ENCODE measurements at regions not wholly inside any gene's neighbourhood (a gene's known extent, or its start where the extent isn't known, plus 50 kb on each side); places are given as distances from the start of the nearest gene placed in this dataset.

- DNase-seq (no peak), ATAC-seq (ENCODE audit: insufficient read depth, low FRiP score) (no peak)
- Histone ChIP-seq H3K36me3 (ENCODE audit: control insufficient read depth in 4 of 4, insufficient read depth in 4 of 4, low read length in 4 of 4) (no peaks in the 10 kb centered on the region), H3K27ac (ENCODE audit: low read depth in 1 of 2, low read length in 1 of 2) (no peak overlapping the region), H3K9ac (ENCODE audit: insufficient read depth in 1 of 2, low read length in 2 of 2) (no peak overlapping the region), H3K4me1 (ENCODE audit: control insufficient read depth in 5 of 5, insufficient read depth in 5 of 5, low read length in 5 of 5) (no peaks in the 10 kb centered on the region), H3K27me3 (ENCODE audit: control insufficient read depth in 3 of 3, insufficient read depth in 3 of 3, low read length in 2 of 3) (no peaks in the 10 kb centered on the region), H3K4me3 (no peak overlapping the region), H3K9me3 (ENCODE audit: control insufficient read depth in 4 of 4, insufficient read depth in 3 of 4, low read length in 3 of 4) (no peaks in the 10 kb centered on the region)
- 73 to 77% methylated on average over 3 of the region's 3 CpGs for WGBS, 2 donors
- TF ChIP-seq, protein P1, sequence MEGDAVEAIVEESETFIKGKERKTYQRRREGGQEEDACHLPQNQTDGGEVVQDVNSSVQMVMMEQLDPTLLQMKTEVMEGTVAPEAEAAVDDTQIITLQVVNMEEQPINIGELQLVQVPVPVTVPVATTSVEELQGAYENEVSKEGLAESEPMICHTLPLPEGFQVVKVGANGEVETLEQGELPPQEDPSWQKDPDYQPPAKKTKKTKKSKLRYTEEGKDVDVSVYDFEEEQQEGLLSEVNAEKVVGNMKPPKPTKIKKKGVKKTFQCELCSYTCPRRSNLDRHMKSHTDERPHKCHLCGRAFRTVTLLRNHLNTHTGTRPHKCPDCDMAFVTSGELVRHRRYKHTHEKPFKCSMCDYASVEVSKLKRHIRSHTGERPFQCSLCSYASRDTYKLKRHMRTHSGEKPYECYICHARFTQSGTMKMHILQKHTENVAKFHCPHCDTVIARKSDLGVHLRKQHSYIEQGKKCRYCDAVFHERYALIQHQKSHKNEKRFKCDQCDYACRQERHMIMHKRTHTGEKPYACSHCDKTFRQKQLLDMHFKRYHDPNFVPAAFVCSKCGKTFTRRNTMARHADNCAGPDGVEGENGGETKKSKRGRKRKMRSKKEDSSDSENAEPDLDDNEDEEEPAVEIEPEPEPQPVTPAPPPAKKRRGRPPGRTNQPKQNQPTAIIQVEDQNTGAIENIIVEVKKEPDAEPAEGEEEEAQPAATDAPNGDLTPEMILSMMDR (IDR thresholded peaks at IDR 0.05; ENCODE audit: control extremely low read depth, extremely low read depth), result no peak
Measured at GRCh38 chr18:51911584-51911983, 428.4 kb upstream of the DCC start.

GRCh38 chr18:51912381-51912780 is 427.6 kb upstream of the DCC start:
- no peak for ATAC-seq (ENCODE audit: insufficient read depth, low FRiP score)
- no peak overlapping the region for H3K4me3 ChIP-seq
- no peaks in the 10 kb centered on the region for H3K36me3 ChIP-seq (ENCODE audit: control insufficient read depth in 4 of 4, insufficient read depth in 4 of 4, low read length in 4 of 4)
- DNase-seq, result no peak
- H3K4me1 ChIP-seq (ENCODE audit: control insufficient read depth in 5 of 5, insufficient read depth in 5 of 5, low read length in 5 of 5), result no peaks in the 10 kb centered on the region
- TF ChIP-seq, protein P1 (IDR thresholded peaks at IDR 0.05; ENCODE audit: control extremely low read depth, extremely low read depth), result no peak
- H3K27ac ChIP-seq (ENCODE audit: low read depth in 1 of 2, low read length in 1 of 2), result no peak overlapping the region
- no peak overlapping the region for H3K9ac ChIP-seq (ENCODE audit: insufficient read depth in 1 of 2, low read length in 2 of 2)
- H3K27me3 ChIP-seq (ENCODE audit: control insufficient read depth in 3 of 3, insufficient read depth in 3 of 3, low read length in 2 of 3), result no peaks in the 10 kb centered on the region
- no peaks in the 10 kb centered on the region for H3K9me3 ChIP-seq (ENCODE audit: control insufficient read depth in 4 of 4, insufficient read depth in 3 of 4, low read length in 3 of 4)

- Histone ChIP-seq H3K9me3 (ENCODE audit: control insufficient read depth in 4 of 4, insufficient read depth in 3 of 4, low read length in 3 of 4) (no peaks in the 10 kb centered on the region), H3K4me3 (no peak overlapping the region), H3K27me3 (ENCODE audit: control insufficient read depth in 3 of 3, insufficient read depth in 3 of 3, low read length in 2 of 3) (no peaks in the 10 kb centered on the region), H3K36me3 (ENCODE audit: control insufficient read depth in 4 of 4, insufficient read depth in 4 of 4, low read length in 4 of 4) (no peaks in the 10 kb centered on the region), H3K4me1 (ENCODE audit: control insufficient read depth in 5 of 5, insufficient read depth in 5 of 5, low read length in 5 of 5) (no peaks in the 10 kb centered on the region), H3K27ac (ENCODE audit: low read depth in 1 of 2, low read length in 1 of 2) (no peak overlapping the region), H3K9ac (ENCODE audit: insufficient read depth in 1 of 2, low read length in 2 of 2) (no peak overlapping the region)
- DNase-seq (no peak), ATAC-seq (ENCODE audit: insufficient read depth, low FRiP score) (no peak)
- WGBS, 2 donors, result 49 to 59% methylated on average over 7 of the region's 7 CpGs
- TF ChIP-seq, protein P1 (IDR thresholded peaks at IDR 0.05; ENCODE audit: control extremely low read depth, extremely low read depth), result no peak
Measured at GRCh38 chr18:51915176-51915575, 424.8 kb upstream of the DCC start.

GRCh38 chr18:51921862-51922261 is 418.1 kb upstream of the DCC start:
- Histone ChIP-seq H3K27ac (ENCODE audit: low read depth in 1 of 2, low read length in 1 of 2) (no peak overlapping the region), H3K27me3 (ENCODE audit: control insufficient read depth in 3 of 3, insufficient read depth in 3 of 3, low read length in 2 of 3) (no peaks in the 10 kb centered on the region), H3K36me3 (ENCODE audit: control insufficient read depth in 4 of 4, insufficient read depth in 4 of 4, low read length in 4 of 4) (no peaks in the 10 kb centered on the region), H3K9me3 (ENCODE audit: control insufficient read depth in 4 of 4, insufficient read depth in 3 of 4, low read length in 3 of 4) (peaks cover 0 to 8% (median 0%) of the 10 kb centered on the region in 4 donors), H3K4me1 (ENCODE audit: control insufficient read depth in 5 of 5, insufficient read depth in 5 of 5, low read length in 5 of 5) (no peaks in the 10 kb centered on the region), H3K4me3 (no peak overlapping the region), H3K9ac (ENCODE audit: insufficient read depth in 1 of 2, low read length in 2 of 2) (no peak overlapping the region)
- 77 to 88% methylated on average over 3 of the region's 3 CpGs for WGBS, 2 donors
- TF ChIP-seq, protein P1 (IDR thresholded peaks at IDR 0.05; ENCODE audit: control extremely low read depth, extremely low read depth), result no peak
- no peak for DNase-seq
- ATAC-seq (ENCODE audit: insufficient read depth, low FRiP score), result no peak

Measured in lung (tissue), 11 donors.